B cell (primary cell): ENCODE measurements at regions not wholly inside any gene's neighbourhood (a gene's known extent, or its start where the extent isn't known, plus 50 kb on each side); places are given as distances from the start of the nearest gene placed in this dataset.

Source experiments
- ATAC-seq: fragments of 200-7000 bp; cut with Tn5 transposase; one replicate; pipeline ENCODE4 v1.10.0; 2021; ENCODE audit warnings: low read depth, mild to moderate bottlenecking, moderate number of reproducible peaks, moderate library complexity
- CTCF ChIA-PET: fragments of 350-600 bp; sonication (Branson Sonifier 250); formaldehyde crosslinking; loops from one replicate; lab custom pipeline; 2021; ENCODE audit warnings: antibody characterized with exemption, inconsistent platforms; lab: Charles Lee
- POLR2A ChIA-PET: fragments of 350-600 bp; sonication (Branson Sonifier 250); formaldehyde crosslinking; loops from one replicate; lab custom pipeline; 2021; ENCODE audit warnings: antibody characterized with exemption; lab: Charles Lee
- DNase-seq: peaks from one replicate; pipeline ENCODE4 v3.0.0; 2013
- H2AFZ ChIP-seq: 2 replicates; pipeline ENCODE4 v1.6.1; 2012; ENCODE audit warnings: mild to moderate bottlenecking, low read depth, low read length; ENCODE audit not compliant: insufficient read depth, poor library complexity, severe bottlenecking
- H3K27ac ChIP-seq, 2 donors: 1 replicate in 1 of 2; 2 replicates in 1 of 2; pipeline ENCODE4 v1.5.1; 2012 to 2013; ENCODE audit warnings: low read length in 2 of 2, mild to moderate bottlenecking in 2 of 2, moderate library complexity in 1 of 2
- H3K27me3 ChIP-seq, 4 experiments: fragments of 200-600 bp in 1 of 4; sonication (generic) in 1 of 4; replicated peaks in 1 of 4; 1 replicate in 2 of 4; 2 replicates in 2 of 4; pipeline versions ENCODE4 v1.6.1 to v1.7.0; 2013 to 2016; ENCODE audit warnings: low read length in 3 of 4, mild to moderate bottlenecking in 2 of 4, mixed read lengths in 1 of 4, moderate library complexity in 1 of 4; ENCODE audit not compliant: insufficient read depth in 4 of 4, control insufficient read depth in 3 of 4; ENCODE audit errors: control extremely low read depth in 1 of 4
- H3K36me3 ChIP-seq, 2 experiments: replicated peaks in 1 of 2; 1 replicate in 1 of 2; 2 replicates in 1 of 2; pipeline versions ENCODE4 v1.6.1 to v1.7.1; 2013; ENCODE audit warnings: low read length in 1 of 2; ENCODE audit not compliant: insufficient read depth in 2 of 2, control insufficient read depth in 1 of 2; ENCODE audit errors: control extremely low read depth in 1 of 2, extremely low read depth in 1 of 2
- H3K4me1 ChIP-seq, 2 donors: fragments of 200-600 bp in 1 of 2; sonication (generic) in 1 of 2; 1 replicate in 1 of 2; 2 replicates in 1 of 2; pipeline versions ENCODE4 v1.5.1 to v1.6.1; 2013 to 2017; ENCODE audit warnings: low read length in 2 of 2; ENCODE audit not compliant: control insufficient read depth in 2 of 2, insufficient read depth in 2 of 2
- H3K4me2 ChIP-seq: replicated peaks from 2 replicates; pipeline ENCODE3; 2012; ENCODE audit warnings: mild to moderate bottlenecking, low read depth, low read length; ENCODE audit not compliant: poor library complexity, severe bottlenecking
- H3K4me3 ChIP-seq, 5 experiments: fragments of 200-600 bp in 1 of 5; sonication (generic) in 1 of 5; 1 replicate in 3 of 5; 2 replicates in 2 of 5; pipeline versions ENCODE4 v1.5.1 to v1.7.0; 2011 to 2016; ENCODE audit warnings: low read length in 4 of 5, mild to moderate bottlenecking in 4 of 5, low read depth in 2 of 5, control low read depth in 1 of 5, moderate library complexity in 1 of 5; ENCODE audit not compliant: insufficient read depth in 1 of 5; ENCODE audit errors: control extremely low read depth in 1 of 5, extremely low read depth in 1 of 5
- H3K79me2 ChIP-seq: fragments of 200-600 bp; sonication (generic); one replicate; pipeline ENCODE4 v1.6.0; 2016; ENCODE audit warnings: low read length; ENCODE audit not compliant: control insufficient read depth, insufficient read depth
- H3K9ac ChIP-seq: fragments of 200-600 bp; sonication (generic); 2 replicates; pipeline ENCODE4 v1.6.1; 2017; ENCODE audit warnings: mild to moderate bottlenecking, low read length, moderate library complexity
- H3K9me3 ChIP-seq, 3 donors: one replicate each; pipeline versions ENCODE4 v1.6.1 to v1.7.1; 2013; ENCODE audit warnings: low read length in 2 of 3; ENCODE audit not compliant: control insufficient read depth in 2 of 3, insufficient read depth in 1 of 3; ENCODE audit errors: control extremely low read depth in 1 of 3
- H4K20me1 ChIP-seq: 2 replicates; pipeline ENCODE4 v1.6.0; 2012; ENCODE audit warnings: mild to moderate bottlenecking, low read length; ENCODE audit not compliant: insufficient read depth, control insufficient read depth, poor library complexity, severe bottlenecking
- H3K27ac Mint-ChIP-seq: one replicate; pipeline ENCODE4 v1.8.0; 2021; ENCODE audit warnings: mixed read lengths
- H3K27me3 Mint-ChIP-seq: one replicate; pipeline ENCODE4 v1.8.0; 2021; ENCODE audit warnings: mixed read lengths
- H3K4me1 Mint-ChIP-seq: one replicate; pipeline ENCODE4 v1.8.0; 2021; ENCODE audit warnings: mixed read lengths
- H3K4me3 Mint-ChIP-seq: one replicate; pipeline ENCODE4 v1.8.0; 2021; ENCODE audit warnings: mixed read lengths
- H3K9me3 Mint-ChIP-seq: one replicate; pipeline ENCODE4 v1.8.0; 2022; ENCODE audit warnings: mixed read lengths; ENCODE audit not compliant: insufficient read depth
- EZH2 ChIP-seq: IDR thresholded peaks from 2 replicates; pipeline ENCODE4 v1.6.1; 2012; ENCODE audit warnings: borderline replicate concordance, low read depth, mild to moderate bottlenecking, moderate library complexity, low read length; ENCODE audit not compliant: insufficient read depth, poor library complexity, severe bottlenecking
- WGBS: methylation state at CpG from one replicate; pipeline ENCODE4 v1.1.5; 2013; ENCODE audit warnings: missing lambda C conversion rate; ENCODE audit not compliant: insufficient coverage; 5-methylcytosine and 5-hydroxymethylcytosine counted together
- intact Hi-C: fragments of 100-400 bp; cut with micrococcal nuclease; formaldehyde crosslinking; loops from one replicate; pipeline ENCODE4 v1.10.0; 2022
- TF ChIP-seq, protein P1 (sequence below): fragments of 200-600 bp; IDR thresholded peaks from one replicate; pipeline ENCODE4 v1.8.0; 2022; ENCODE audit warnings: antibody characterized with exemption, mild to moderate bottlenecking

DNA sequence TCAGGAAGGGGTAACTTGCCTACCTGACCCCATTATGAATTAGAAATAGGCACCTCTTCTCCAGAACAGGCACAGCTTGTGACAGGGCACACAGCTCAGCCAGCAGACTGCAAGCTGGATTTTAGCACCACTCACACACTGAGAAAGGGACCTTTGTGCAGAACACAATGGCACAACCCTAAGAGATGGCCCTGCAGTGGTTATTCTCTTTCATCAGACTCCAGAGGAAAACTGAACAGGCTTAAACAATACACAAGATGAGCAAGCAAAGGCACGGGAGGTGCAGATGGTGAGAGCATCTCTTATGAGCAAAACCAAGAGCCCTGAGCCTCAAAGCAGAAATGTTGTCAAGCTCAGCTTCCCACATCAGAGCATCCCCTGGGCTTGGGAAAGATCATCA is 93.8 kb upstream of the LRRC55 start:
- Histone ChIP-seq H3K9ac (no peak overlapping the region), H3K4me1 (no peaks in the 10 kb centered on the region), H3K27ac (no peak overlapping the region), H2AFZ (no peak overlapping the region), H4K20me1 (no peaks in the 10 kb centered on the region), H3K9me3 (peaks cover 0 to 3% (median 0%) of the 10 kb centered on the region in 3 donors), H3K4me2 (no peak overlapping the region), H3K27me3 (no peaks in the 10 kb centered on the region), H3K79me2 (no peaks in the 10 kb centered on the region), H3K36me3 (no peaks in the 10 kb centered on the region), H3K4me3 (no peak overlapping the region)
- ChIA-PET POLR2A (no interaction called here), CTCF (no interaction called here)
- DNase-seq (no peak), ATAC-seq (no peak)
- H3K27me3 Mint-ChIP-seq: peaks cover 18% of the 10 kb centered on the region
- TF ChIP-seq, protein P1, sequence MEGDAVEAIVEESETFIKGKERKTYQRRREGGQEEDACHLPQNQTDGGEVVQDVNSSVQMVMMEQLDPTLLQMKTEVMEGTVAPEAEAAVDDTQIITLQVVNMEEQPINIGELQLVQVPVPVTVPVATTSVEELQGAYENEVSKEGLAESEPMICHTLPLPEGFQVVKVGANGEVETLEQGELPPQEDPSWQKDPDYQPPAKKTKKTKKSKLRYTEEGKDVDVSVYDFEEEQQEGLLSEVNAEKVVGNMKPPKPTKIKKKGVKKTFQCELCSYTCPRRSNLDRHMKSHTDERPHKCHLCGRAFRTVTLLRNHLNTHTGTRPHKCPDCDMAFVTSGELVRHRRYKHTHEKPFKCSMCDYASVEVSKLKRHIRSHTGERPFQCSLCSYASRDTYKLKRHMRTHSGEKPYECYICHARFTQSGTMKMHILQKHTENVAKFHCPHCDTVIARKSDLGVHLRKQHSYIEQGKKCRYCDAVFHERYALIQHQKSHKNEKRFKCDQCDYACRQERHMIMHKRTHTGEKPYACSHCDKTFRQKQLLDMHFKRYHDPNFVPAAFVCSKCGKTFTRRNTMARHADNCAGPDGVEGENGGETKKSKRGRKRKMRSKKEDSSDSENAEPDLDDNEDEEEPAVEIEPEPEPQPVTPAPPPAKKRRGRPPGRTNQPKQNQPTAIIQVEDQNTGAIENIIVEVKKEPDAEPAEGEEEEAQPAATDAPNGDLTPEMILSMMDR: no peak
- no peak for TF ChIP-seq EZH2
- H3K4me3 Mint-ChIP-seq: no peak overlapping the region
- intact Hi-C loops: no loop called here
- no peak overlapping the region for H3K27ac Mint-ChIP-seq
- no peaks in the 10 kb centered on the region for H3K4me1 Mint-ChIP-seq
- no CpG with 5 or more reads among the region's 1 CpG for whole genome bisulfite sequencing
- H3K9me3 Mint-ChIP-seq: peaks cover 6% of the 10 kb centered on the region

DNA sequence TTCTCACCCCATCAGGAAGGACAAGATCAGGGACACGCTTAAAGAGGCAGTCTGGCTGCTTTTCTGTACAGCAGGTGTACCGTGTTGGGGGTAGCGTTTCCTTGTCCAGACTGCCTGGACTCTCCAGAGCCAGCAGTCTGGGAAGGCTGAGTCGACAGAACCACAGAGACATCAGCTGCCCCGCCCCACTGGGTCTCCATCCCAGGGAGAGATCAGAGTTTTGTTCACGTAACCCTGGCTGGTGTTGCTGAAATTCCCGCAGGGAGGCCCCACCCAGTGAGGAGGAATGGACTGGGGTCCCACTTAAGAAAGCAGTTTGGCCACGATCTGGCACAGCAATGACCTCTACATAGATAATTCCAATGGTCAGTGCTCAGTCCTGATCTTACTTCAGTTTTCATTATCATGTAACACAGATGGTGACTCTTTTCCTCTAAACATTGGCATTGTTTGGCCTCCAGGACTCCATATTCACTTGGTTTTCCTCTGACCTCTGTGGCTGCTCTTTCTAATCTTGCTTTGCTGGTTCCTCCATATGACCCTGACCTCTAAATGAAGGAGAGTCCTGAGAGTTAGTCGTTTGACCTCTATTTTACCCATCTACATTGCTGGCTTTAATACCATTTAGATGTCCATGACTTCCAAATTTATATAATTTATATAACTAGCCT is 89.6 kb upstream of the LRRC55 start:
- ATAC-seq: no peak
- Histone ChIP-seq H3K9me3 (peaks cover 0 to 7% (median 0%) of the 10 kb centered on the region in 3 donors), H3K27ac (no peak overlapping the region), H3K36me3 (no peaks in the 10 kb centered on the region), H4K20me1 (no peaks in the 10 kb centered on the region), H3K4me2 (no peak overlapping the region), H2AFZ (no peak overlapping the region), H3K79me2 (no peaks in the 10 kb centered on the region), H3K9ac (no peak overlapping the region), H3K4me3 (no peak overlapping the region), H3K27me3 (no peaks in the 10 kb centered on the region), H3K4me1 (no peaks in the 10 kb centered on the region)
- no peak for TF ChIP-seq EZH2
- TF ChIP-seq, protein P1: no peak
- Mint-ChIP-seq H3K27me3 (peaks cover 16% of the 10 kb centered on the region), H3K4me1 (no peaks in the 10 kb centered on the region), H3K4me3 (no peak overlapping the region), H3K27ac (no peak overlapping the region), H3K9me3 (peaks cover 3% of the 10 kb centered on the region)
- ChIA-PET CTCF (no interaction called here), POLR2A (no interaction called here)
- intact Hi-C loops: no loop called here
- 76% methylated on average over 7 of the region's 9 CpGs for WGBS
- DNase-seq: no peak
